ENCODE measurements at regions not wholly inside any gene's neighbourhood (a gene's known extent, or its start where the extent isn't known, plus 50 kb on each side); places are given as distances from the start of the nearest gene placed in this dataset.
"Not testable (repeated sequence)": the region's sequence is repeated elsewhere in the genome, so short reads cannot be mapped to it uniquely, and the experiment has no call there.

- in situ Hi-C loops (cut with MboI; ENCODE audit: low pct_ligation_motif_present in 1 of 4, low pct_unique_long_range_greater_than_20kb in 1 of 4, low sequenced_read_pairs in 3 of 4) (loop anchor here in 1 of 4 donors (10.0 kb wide), 1 partner anchor 1281 kb away; the partner anchor contains the start of gene ZNF488), intact Hi-C loops (cut with DNase I; ENCODE audit: low total_unique reads) (no loop called here)
- no peaks in the 10 kb centered on the region for H3K36me3 ChIP-seq
- no peaks in the 10 kb centered on the region for H3K9me3 ChIP-seq
- peaks cover 0 to 9% (median 4%) of the 10 kb centered on the region in 4 donors for H3K4me1 ChIP-seq
- H3K27me3 ChIP-seq, result peaks cover 14% of the 10 kb centered on the region
- 53 to 79% methylated on average over 4 of the region's 4 CpGs for WGBS, 2 donors (ENCODE audit: low coverage in 1 of 2)
- TF ChIP-seq POLR2AphosphoS5 (IDR thresholded peaks at IDR 0.05), result no peak
- TF ChIP-seq CTCF (IDR thresholded peaks at IDR 0.05), result no peak
- TF ChIP-seq POLR2A (IDR thresholded peaks at IDR 0.05), result no peak
- no peak for TF ChIP-seq EP300 (IDR thresholded peaks at IDR 0.05; ENCODE audit: low read depth)
- no peak overlapping the region for H3K27ac ChIP-seq
- no peak overlapping the region for H3K4me3 ChIP-seq
- no peak for DNase-seq
Measured at GRCh38 chr10:46104071-46104585, 58.1 kb upstream of the MSMB start.

GRCh38 chr10:46105416-46105815 lies 59.3 kb upstream of the MSMB start:
- H3K9me3 ChIP-seq; H3K4me1 ChIP-seq; DNase-seq; intact Hi-C loops (cut with DNase I; ENCODE audit: low total_unique reads); H3K4me3 ChIP-seq; H3K27ac ChIP-seq; H3K36me3 ChIP-seq: not testable (repeated sequence)
- in situ Hi-C loops (cut with MboI; ENCODE audit: low pct_ligation_motif_present in 1 of 4, low pct_unique_long_range_greater_than_20kb in 1 of 4, low sequenced_read_pairs in 3 of 4), result loop anchor here in 3 of 4 donors (5.0 to 10.0 kb wide), 2 partner anchors 1277 to 1279 kb away; partner anchors contain the start of gene ZNF488 (in 3 of the 3)
- H3K27me3 ChIP-seq, result peaks cover 14% of the 10 kb centered on the region
- WGBS, 2 donors (ENCODE audit: low coverage in 1 of 2), result 77 to 79% methylated on average over 5 to 9 of the region's 9 CpGs

GRCh38 chr10:46105856-46106409 lies 59.9 kb upstream of the MSMB start:
- in situ Hi-C loops (cut with MboI; ENCODE audit: low pct_ligation_motif_present in 1 of 4, low pct_unique_long_range_greater_than_20kb in 1 of 4, low sequenced_read_pairs in 3 of 4), result loop anchor here in 3 of 4 donors (5.0 to 10.0 kb wide), 2 partner anchors 1276 to 1279 kb away; partner anchors contain the start of gene ZNF488 (in 3 of the 3)
- 1% methylated on average over 16 of the region's 32 CpGs; no CpG with 5 or more reads in 1 of the 2 donors for WGBS, 2 donors (ENCODE audit: low coverage in 1 of 2)
- intact Hi-C loops (cut with DNase I; ENCODE audit: low total_unique reads), result loop anchor here (2.0 kb wide), 1 partner anchor 177 kb away; no protein-coding TSS in a partner anchor
- H3K27me3 ChIP-seq, result peaks cover 14% of the 10 kb centered on the region
- not testable (repeated sequence) for H3K9me3 ChIP-seq, DNase-seq, H3K4me1 ChIP-seq, H3K36me3 ChIP-seq
- peak overlapping the region; percentile 33 to 69 (median 50) for H3K4me3 ChIP-seq
- H3K27ac ChIP-seq, result peak overlapping the region in 2 of 4 donors; percentile 25 to 44

GRCh38 chr10:46106410-46107255 lies 60.6 kb upstream of the MSMB start:
- Histone ChIP-seq H3K9me3 (no peaks in the 10 kb centered on the region), H3K4me1 (peaks cover 0 to 9% (median 4%) of the 10 kb centered on the region in 4 donors), H3K4me3 (peak overlapping the region; percentile 33 to 69 (median 50)), H3K27ac (peak overlapping the region in 2 of 4 donors; percentile 25 to 44), H3K27me3 (peaks cover 14% of the 10 kb centered on the region), H3K36me3 (no peaks in the 10 kb centered on the region)
- intact Hi-C loops (cut with DNase I; ENCODE audit: low total_unique reads) (loop anchor here (2.0 kb wide), 1 partner anchor 176 kb away; no protein-coding TSS in a partner anchor), in situ Hi-C loops (cut with MboI; ENCODE audit: low pct_ligation_motif_present in 1 of 4, low pct_unique_long_range_greater_than_20kb in 1 of 4, low sequenced_read_pairs in 3 of 4) (loop anchor here in 3 of 4 donors (5.0 to 10.0 kb wide), 2 partner anchors 1276 to 1278 kb away; partner anchors contain the start of gene ZNF488 (in 3 of the 3))
- 4 to 10% methylated on average over 9 to 41 of the region's 55 CpGs for WGBS, 2 donors (ENCODE audit: low coverage in 1 of 2)
- DNase-seq, result peak; percentile 48
- TF ChIP-seq POLR2A (IDR thresholded peaks at IDR 0.05) (no peak), EP300 (IDR thresholded peaks at IDR 0.05; ENCODE audit: low read depth) (no peak), CTCF (IDR thresholded peaks at IDR 0.05) (peak in 3 of 5 experiments; percentile 14 to 47 (median 23)), POLR2AphosphoS5 (IDR thresholded peaks at IDR 0.05) (no peak)

GRCh38 chr10:46108158-46108499 lies 62.1 kb upstream of the MSMB start:
- H3K36me3 ChIP-seq; H3K9me3 ChIP-seq; H3K4me3 ChIP-seq; intact Hi-C loops (cut with DNase I; ENCODE audit: low total_unique reads); H3K27ac ChIP-seq; DNase-seq; H3K4me1 ChIP-seq: not testable (repeated sequence)
- in situ Hi-C loops (cut with MboI; ENCODE audit: low pct_ligation_motif_present in 1 of 4, low pct_unique_long_range_greater_than_20kb in 1 of 4, low sequenced_read_pairs in 3 of 4), result loop anchor here in 3 of 4 donors (5.0 to 10.0 kb wide), 2 partner anchors 1274 to 1277 kb away; partner anchors contain the start of gene ZNF488 (in 3 of the 3)
- H3K27me3 ChIP-seq, result peaks cover 14% of the 10 kb centered on the region
- WGBS, 2 donors (ENCODE audit: low coverage in 1 of 2), result 89% methylated on average over 4 of the region's 5 CpGs; no CpG with 5 or more reads in 1 of the 2 donors

GRCh38 chr10:46154271-46154670 lies 108.2 kb upstream of the MSMB start:
- H3K27ac ChIP-seq; H3K27me3 ChIP-seq; H3K9me3 ChIP-seq; intact Hi-C loops (cut with DNase I; ENCODE audit: low total_unique reads); H3K4me3 ChIP-seq; H3K36me3 ChIP-seq; in situ Hi-C loops (cut with MboI; ENCODE audit: low pct_ligation_motif_present in 1 of 4, low pct_unique_long_range_greater_than_20kb in 1 of 4, low sequenced_read_pairs in 3 of 4); H3K4me1 ChIP-seq; DNase-seq: not testable (repeated sequence)
- no CpG with 5 or more reads among the region's 1 CpG for WGBS, 2 donors (ENCODE audit: low coverage in 1 of 2)

GRCh38 chr10:46154683-46155082 lies 108.6 kb upstream of the MSMB start:
- H3K9me3 ChIP-seq; H3K4me3 ChIP-seq; intact Hi-C loops (cut with DNase I; ENCODE audit: low total_unique reads); H3K27me3 ChIP-seq; DNase-seq; H3K27ac ChIP-seq; H3K4me1 ChIP-seq; H3K36me3 ChIP-seq; in situ Hi-C loops (cut with MboI; ENCODE audit: low pct_ligation_motif_present in 1 of 4, low pct_unique_long_range_greater_than_20kb in 1 of 4, low sequenced_read_pairs in 3 of 4): not testable (repeated sequence)
- WGBS, 2 donors (ENCODE audit: low coverage in 1 of 2), result 93 to 94% methylated on average over 2 of the region's 2 CpGs

GRCh38 chr10:46156866-46157265 lies 110.8 kb upstream of the MSMB start:
- H3K9me3 ChIP-seq; H3K4me1 ChIP-seq; H3K36me3 ChIP-seq; H3K4me3 ChIP-seq; H3K27me3 ChIP-seq; intact Hi-C loops (cut with DNase I; ENCODE audit: low total_unique reads); in situ Hi-C loops (cut with MboI; ENCODE audit: low pct_ligation_motif_present in 1 of 4, low pct_unique_long_range_greater_than_20kb in 1 of 4, low sequenced_read_pairs in 3 of 4); H3K27ac ChIP-seq; DNase-seq: not testable (repeated sequence)
